ENCODE measurements at regions not wholly inside any gene's neighbourhood (a gene's known extent, or its start where the extent isn't known, plus 50 kb on each side); places are given as distances from the start of the nearest gene placed in this dataset.

- DNase-seq = no peak
- POLR2A ChIA-PET = no interaction called here
- Mint-ChIP-seq H3K9me3 (ENCODE audit: unreplicated experiment) (no peaks in the 10 kb centered on the region), H3K4me1 (ENCODE audit: low read depth, unreplicated experiment) (peaks cover 19% of the 10 kb centered on the region), H3K27ac (ENCODE audit: unreplicated experiment) (no peak overlapping the region), H3K4me3 (ENCODE audit: unreplicated experiment) (no peak overlapping the region), H3K36me3 (ENCODE audit: insufficient read depth, unreplicated experiment) (peaks cover 6% of the 10 kb centered on the region), H3K27me3 (ENCODE audit: insufficient read depth, unreplicated experiment) (no peaks in the 10 kb centered on the region)
- Histone ChIP-seq H3K4me3 (ENCODE audit: low read depth, low read length) (no peak overlapping the region), H3K27me3 (replicated peaks; ENCODE audit: control insufficient read depth, insufficient read depth, low read length) (no peaks in the 10 kb centered on the region), H3K36me3 (ENCODE audit: control insufficient read depth, insufficient read depth, low read length) (no peaks in the 10 kb centered on the region), H3K9me3 (no peaks in the 10 kb centered on the region), H3K4me1 (peaks cover 12% of the 10 kb centered on the region)
- CTCF ChIA-PET = interaction anchor here (0.5 kb wide), 1 partner anchor 20 kb away, joined by 3 read pairs; no protein-coding TSS in a partner anchor
- intact Hi-C loops (cut with micrococcal nuclease; ENCODE audit: unreplicated experiment) = no loop called here
- no TSS peak for BruUV-seq (replicated peaks)
- no peak for TF ChIP-seq CTCF (IDR thresholded peaks at IDR 0.05; ENCODE audit: insufficient read depth in 1 of 2, low read depth in 1 of 2, low read length in 1 of 2, severe bottlenecking in 1 of 2, unreplicated experiment in 1 of 2)
Measured at GRCh38 chr12:116408489-116409250, 131.2 kb upstream of the MED13L start.

DNA sequence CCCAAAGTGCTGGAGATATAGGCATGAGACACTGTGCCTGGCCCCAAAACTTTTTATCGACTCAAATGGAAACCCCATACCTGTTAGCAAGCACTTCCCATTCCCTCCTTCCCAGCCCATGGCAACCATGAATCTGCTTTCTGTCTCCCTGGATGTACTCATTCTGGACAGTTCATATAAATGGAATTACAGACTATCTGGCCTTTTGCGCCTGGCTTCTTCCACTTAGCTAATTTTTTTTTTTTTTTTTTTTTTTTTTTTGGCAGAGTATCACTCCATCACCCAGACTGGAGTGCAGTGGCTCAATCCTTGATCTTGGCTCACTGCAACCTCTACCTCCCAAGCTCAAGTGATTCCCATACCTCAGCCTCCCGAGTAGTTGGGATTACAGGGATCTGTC is 134.5 kb upstream of the MED13L start:
- Mint-ChIP-seq H3K4me1 (ENCODE audit: low read depth, unreplicated experiment) (peaks cover 7% of the 10 kb centered on the region), H3K27me3 (ENCODE audit: insufficient read depth, unreplicated experiment) (no peaks in the 10 kb centered on the region), H3K36me3 (ENCODE audit: insufficient read depth, unreplicated experiment) (no peaks in the 10 kb centered on the region), H3K4me3 (ENCODE audit: unreplicated experiment) (no peak overlapping the region), H3K27ac (ENCODE audit: unreplicated experiment) (no peak overlapping the region), H3K9me3 (ENCODE audit: unreplicated experiment) (no peaks in the 10 kb centered on the region)
- CTCF ChIA-PET = interaction anchor here (0.7 kb wide), 1 partner anchor 285 kb away, joined by 4 read pairs; no protein-coding TSS in a partner anchor
- no peaks in the 10 kb centered on the region for H3K36me3 ChIP-seq (ENCODE audit: control insufficient read depth, insufficient read depth, low read length)
- peaks cover 4% of the 10 kb centered on the region for H3K4me1 ChIP-seq
- POLR2A ChIA-PET = no interaction called here
- TF ChIP-seq CTCF (IDR thresholded peaks at IDR 0.05; ENCODE audit: insufficient read depth in 1 of 2, low read depth in 1 of 2, low read length in 1 of 2, severe bottlenecking in 1 of 2, unreplicated experiment in 1 of 2) = no peak
- H3K27me3 ChIP-seq (replicated peaks; ENCODE audit: control insufficient read depth, insufficient read depth, low read length) = no peaks in the 10 kb centered on the region
- BruUV-seq (replicated peaks) = no TSS peak
- H3K9me3 ChIP-seq = no peaks in the 10 kb centered on the region
- no peak overlapping the region for H3K4me3 ChIP-seq (ENCODE audit: low read depth, low read length)
- intact Hi-C loops (cut with micrococcal nuclease; ENCODE audit: unreplicated experiment) = no loop called here
- DNase-seq = no peak

DNA sequence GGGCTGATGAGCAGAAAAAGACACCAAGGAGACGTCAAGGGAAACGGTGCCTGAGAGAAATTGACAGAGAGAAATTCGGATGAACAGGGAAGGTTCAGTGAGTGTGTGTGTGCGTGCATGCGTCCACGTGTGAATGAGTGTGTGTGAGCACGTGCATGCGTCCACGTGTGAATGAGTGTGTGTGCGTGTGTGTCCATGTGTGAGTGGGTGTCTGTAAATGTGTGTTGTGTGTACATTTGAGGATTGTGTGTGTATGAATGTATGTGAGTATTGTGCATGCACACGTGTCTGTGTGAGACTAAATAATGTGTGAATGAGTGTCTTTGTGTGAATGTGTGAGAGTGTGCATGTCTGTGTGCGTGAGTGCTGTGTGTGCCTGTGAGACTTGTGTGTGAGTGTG is 137.4 kb upstream of the MED13L start:
- no TSS peak for BruUV-seq (replicated peaks)
- H3K4me3 ChIP-seq (ENCODE audit: low read depth, low read length) = no peak overlapping the region
- no peaks in the 10 kb centered on the region for H3K4me1 Mint-ChIP-seq (ENCODE audit: low read depth, unreplicated experiment)
- no peaks in the 10 kb centered on the region for H3K9me3 Mint-ChIP-seq (ENCODE audit: unreplicated experiment)
- CTCF ChIA-PET = no interaction called here
- intact Hi-C loops (cut with micrococcal nuclease; ENCODE audit: unreplicated experiment) = no loop called here
- no peaks in the 10 kb centered on the region for H3K36me3 Mint-ChIP-seq (ENCODE audit: insufficient read depth, unreplicated experiment)
- no peaks in the 10 kb centered on the region for H3K9me3 ChIP-seq
- no peak for DNase-seq
- POLR2A ChIA-PET = no interaction called here
- no peaks in the 10 kb centered on the region for H3K36me3 ChIP-seq (ENCODE audit: control insufficient read depth, insufficient read depth, low read length)
- H3K27ac Mint-ChIP-seq (ENCODE audit: unreplicated experiment) = no peak overlapping the region
- no peaks in the 10 kb centered on the region for H3K4me1 ChIP-seq
- H3K4me3 Mint-ChIP-seq (ENCODE audit: unreplicated experiment) = no peak overlapping the region
- TF ChIP-seq CTCF (IDR thresholded peaks at IDR 0.05; ENCODE audit: insufficient read depth in 1 of 2, low read depth in 1 of 2, low read length in 1 of 2, severe bottlenecking in 1 of 2, unreplicated experiment in 1 of 2) = no peak
- H3K27me3 Mint-ChIP-seq (ENCODE audit: insufficient read depth, unreplicated experiment) = no peaks in the 10 kb centered on the region
- H3K27me3 ChIP-seq (replicated peaks; ENCODE audit: control insufficient read depth, insufficient read depth, low read length) = no peaks in the 10 kb centered on the region
